DLD1 (cell line): ENCODE measurements at regions not wholly inside any gene's neighbourhood (a gene's known extent, or its start where the extent isn't known, plus 50 kb on each side); places are given as distances from the start of the nearest gene placed in this dataset.

Source experiments
- in situ Hi-C: cut with HindIII; loops from 2 replicates; pipeline ENCODE4 v1.10.0; 2017; ENCODE audit warnings: low sequenced_read_pairs

GRCh38 chr15:94059013-94059587 is 172.3 kb upstream of the MCTP2 start:
- in situ Hi-C loops: no loop called here

DNA sequence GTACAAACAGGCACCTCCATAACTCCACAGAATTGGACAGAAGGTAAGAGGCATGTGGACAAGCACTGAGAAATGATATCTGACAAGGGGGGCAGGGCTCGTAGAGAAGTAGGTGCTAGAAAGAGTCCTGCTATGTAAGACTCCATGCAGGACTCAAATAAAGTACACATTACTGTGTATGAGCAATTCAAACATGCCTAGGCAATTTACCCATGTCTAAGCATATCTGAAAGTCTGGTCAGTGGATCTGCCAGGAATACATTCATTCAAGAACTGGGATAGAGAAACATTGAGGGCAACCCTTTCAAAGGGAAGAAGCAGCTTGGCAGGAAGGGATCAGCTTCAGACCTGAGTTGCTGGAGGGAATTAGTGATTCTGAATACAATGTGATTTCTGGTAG is 174.1 kb upstream of the MCTP2 start:
- in situ Hi-C loops: no loop called here

DNA sequence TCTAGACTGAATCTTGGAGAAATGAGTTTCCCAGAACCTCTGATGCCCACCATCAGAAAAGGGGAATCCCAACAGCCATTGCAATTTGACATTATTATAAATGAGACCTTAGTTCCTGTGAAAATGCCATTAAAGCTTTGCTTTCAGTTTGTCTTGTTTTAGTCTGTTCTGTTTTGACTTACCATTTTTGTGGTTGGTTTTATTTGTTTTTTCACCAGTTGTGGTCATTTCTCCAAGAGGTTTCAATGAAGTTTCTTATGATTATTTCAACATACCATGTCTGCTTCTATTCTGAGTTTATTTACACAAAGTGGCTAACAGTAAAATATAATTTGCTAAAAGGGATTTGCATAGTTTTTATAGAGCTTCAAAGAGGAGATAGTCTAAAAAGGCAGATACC is 175.0 kb upstream of the MCTP2 start:
- in situ Hi-C loops: no loop called here

GRCh38 chr15:94053626-94054025 is 177.7 kb upstream of the MCTP2 start:
- in situ Hi-C loops: no loop called here

GRCh38 chr15:94052711-94053110 is 178.7 kb upstream of the MCTP2 start:
- in situ Hi-C loops: no loop called here

DNA sequence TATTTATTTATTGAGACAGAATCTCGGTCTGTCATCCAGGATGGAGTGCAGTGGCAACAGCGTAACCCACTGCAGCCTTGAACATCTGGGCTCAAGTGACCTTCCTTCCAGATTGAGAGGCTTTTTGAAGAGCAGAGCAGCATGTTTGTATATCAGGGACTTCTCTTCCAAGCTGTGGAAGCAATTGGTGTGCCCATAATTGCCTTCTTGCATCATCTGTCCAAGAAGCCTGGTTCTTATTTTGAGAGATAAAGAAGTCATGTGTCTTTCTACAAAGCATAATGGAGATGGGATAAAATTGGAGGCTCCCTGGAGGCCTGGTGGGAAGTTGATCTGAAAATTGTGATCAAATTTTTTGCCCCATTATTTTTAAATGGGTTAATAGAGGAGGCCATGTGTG is 183.8 kb upstream of the MCTP2 start:
- in situ Hi-C loops: no loop called here

DNA sequence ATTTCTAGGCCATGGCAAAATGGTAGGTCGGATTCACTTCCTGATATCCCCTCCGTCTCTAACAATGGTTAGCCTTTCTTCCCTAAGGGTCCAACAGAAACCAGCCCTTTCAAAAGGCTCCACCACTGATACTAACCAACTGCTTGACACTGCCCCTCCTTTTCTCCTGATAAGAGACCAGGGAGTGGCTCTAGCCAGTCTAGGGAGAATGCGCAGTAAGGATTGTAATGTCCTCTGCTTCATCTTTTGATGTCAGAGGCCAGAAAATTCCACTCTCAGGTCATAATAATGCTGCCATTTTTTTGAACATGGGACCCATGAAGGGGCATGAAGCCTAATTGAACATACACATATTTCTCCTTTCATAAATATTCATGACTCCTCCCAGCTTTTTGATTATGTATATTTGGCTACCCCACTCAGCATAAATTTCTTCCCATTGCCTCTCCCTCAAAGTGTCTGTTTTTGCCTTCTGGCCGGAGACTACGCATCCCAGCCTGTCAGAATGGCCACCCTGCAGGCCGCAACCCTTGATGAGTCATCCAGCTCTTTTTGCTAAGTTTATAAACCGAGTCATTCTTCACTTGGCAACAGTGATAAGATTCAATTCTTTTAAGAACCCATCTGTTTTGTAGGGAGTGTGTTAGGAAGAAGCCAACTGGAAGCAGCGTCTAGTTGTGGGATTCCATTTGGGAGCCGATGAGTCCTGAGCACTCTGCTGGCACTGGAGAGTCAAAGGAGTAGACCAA is 189.0 kb upstream of the MCTP2 start:
- in situ Hi-C loops: no loop called here

DNA sequence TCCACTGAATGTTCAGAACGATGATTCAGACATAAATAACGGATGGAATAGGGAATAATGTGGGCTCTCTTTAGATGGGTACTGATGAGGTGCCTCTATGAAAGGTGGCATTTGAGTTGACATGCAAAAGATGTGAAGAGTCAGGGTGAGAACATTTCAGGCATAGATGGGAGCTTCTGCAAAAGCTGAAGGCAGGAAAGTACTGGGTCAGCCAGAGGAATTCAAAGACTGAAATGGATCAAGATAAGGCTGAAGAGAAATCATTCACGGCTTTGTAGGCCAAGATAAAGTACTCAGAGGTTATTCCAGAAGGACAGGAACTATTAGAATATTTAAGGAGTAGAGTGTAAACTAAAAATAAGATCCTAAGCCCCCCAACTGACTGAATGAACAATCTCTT is 189.6 kb upstream of the MCTP2 start:
- in situ Hi-C loops: no loop called here

- in situ Hi-C loops: no loop called here
These were observed 190.7 kb upstream of the MCTP2 start for GRCh38 chr15:94040541-94041248.

DNA sequence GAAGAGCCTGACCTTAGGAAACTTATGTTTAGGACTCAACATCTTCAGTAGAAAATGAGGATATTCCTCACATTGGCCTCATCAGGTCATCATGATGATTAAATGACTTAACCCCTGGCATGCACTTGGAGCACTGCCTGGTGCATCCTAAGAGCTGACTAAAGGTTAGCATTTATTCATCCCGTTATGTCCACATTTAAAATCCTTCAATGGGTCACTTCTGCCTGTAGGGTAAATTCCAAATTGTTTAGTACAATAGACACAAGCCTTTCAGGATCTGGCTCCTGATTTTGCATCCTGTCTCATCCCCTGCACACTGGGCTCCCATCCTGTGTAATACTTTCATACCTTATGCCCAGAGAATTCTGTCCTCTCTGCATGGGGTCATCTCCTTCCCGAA is 195.2 kb upstream of the MCTP2 start:
- in situ Hi-C loops: no loop called here

GRCh38 chr15:94033683-94034020 is 197.7 kb upstream of the MCTP2 start:
- in situ Hi-C loops: no loop called here

DNA sequence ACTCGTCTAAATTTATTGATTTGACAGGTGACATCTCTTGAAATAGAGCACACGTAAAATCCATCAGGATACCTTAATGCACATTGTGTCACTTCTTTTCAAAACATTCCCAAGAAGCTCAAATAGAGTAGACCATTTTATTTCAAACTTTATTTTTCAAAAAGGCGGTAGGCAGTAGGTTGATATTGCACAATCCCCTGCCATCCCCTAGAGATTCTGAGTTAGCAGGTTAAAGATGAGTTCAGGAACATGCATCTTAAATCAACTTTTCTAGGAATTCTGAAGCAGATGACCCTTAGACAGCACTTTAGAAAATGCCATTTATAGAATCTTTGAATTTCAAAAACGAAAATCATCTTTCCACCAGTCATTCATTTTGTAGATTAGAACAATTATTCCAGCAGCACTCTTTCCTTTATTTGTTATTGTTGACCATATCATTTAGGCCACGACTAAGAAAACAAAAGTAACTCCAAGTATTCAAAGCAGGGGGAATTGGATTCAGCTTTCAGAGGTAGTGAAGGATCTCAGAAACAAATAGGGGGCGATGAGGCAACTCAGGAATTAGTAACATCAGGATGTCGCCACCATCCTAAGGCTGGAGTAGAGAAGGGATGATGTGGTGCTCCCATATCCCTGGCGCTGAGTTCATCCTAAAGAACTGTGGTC is 198.2 kb upstream of the MCTP2 start:
- in situ Hi-C loops: no loop called here

DNA sequence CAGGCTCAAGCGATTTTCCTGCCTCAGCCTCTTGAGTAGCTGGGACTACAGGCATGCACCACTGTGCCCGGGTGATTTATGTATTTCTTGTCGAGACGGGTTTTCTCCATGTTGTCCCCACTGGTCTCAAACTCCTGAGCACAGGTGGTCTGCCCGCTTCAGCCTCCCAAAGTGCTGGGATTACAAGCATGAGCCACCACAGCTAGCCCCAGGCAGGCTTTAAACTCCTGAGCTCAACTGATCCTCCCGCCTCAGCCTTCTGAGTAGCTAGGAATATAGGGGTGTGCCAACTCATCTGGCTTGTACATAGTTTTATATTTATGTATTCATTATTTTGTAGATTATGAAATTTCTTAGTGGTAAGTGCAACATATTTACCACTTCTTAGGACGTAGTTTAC is 198.8 kb upstream of the MCTP2 start:
- in situ Hi-C loops: no loop called here

DNA sequence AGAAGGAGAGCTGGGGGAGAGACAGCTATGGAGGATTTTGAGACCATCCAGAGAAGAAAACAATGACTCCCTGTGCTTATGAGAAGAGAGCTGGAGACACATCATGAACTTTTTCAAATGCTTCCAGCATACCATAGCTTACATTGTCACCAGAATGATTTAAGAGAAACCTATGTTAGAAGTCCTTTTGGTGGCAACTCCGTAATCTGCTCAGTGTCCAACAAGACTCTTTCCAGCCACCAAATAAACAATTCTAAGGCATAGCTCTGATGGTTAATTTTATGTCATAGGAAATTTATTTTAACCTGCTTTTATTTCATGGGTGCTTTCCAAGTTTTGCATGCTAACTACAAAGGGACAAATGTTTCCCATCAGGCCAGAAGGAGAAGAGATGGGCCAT is 200.3 kb upstream of the MCTP2 start:
- in situ Hi-C loops: no loop called here

- in situ Hi-C loops: no loop called here
These were observed 201.9 kb upstream of the MCTP2 start for GRCh38 chr15:94029495-94029894.

- in situ Hi-C loops: no loop called here
These were observed 202.6 kb upstream of the MCTP2 start for GRCh38 chr15:94028809-94029208.

GRCh38 chr15:94028121-94028520 is 203.2 kb upstream of the MCTP2 start:
- in situ Hi-C loops: no loop called here

DNA sequence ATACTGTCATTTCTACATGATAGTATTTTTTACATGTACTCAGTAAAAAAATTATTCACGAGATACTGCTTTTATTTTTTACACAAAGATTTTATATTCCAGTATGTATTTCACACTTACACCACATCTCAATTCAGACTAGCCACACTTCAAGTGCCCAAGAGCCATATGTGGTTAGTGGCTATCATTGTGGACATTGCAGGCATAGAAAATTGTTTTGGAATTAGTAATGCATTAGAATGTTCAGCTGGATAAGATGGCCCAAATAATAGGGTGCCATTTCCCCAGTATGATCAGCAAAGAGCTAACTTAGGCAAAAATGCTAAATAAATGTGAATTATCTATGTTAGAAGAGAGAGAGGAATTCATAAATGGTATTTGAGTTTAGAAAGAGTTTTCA is 203.8 kb upstream of the MCTP2 start:
- in situ Hi-C loops: no loop called here

- in situ Hi-C loops: no loop called here
These were observed 204.7 kb upstream of the MCTP2 start for GRCh38 chr15:94026458-94027304.

GRCh38 chr15:94023531-94023930 is 207.8 kb upstream of the MCTP2 start:
- in situ Hi-C loops: no loop called here
